ENCODE measurements at regions not wholly inside any gene's neighbourhood (a gene's known extent, or its start where the extent isn't known, plus 50 kb on each side); places are given as distances from the start of the nearest gene placed in this dataset.

GRCh38 chr18:27540111-27540510 lies 355.0 kb upstream of the CHST9 start:
- Histone ChIP-seq H4K20me1 (ENCODE audit: insufficient read depth, low read length) (no peaks in the 10 kb centered on the region), H2AFZ (ENCODE audit: insufficient read depth, low read depth, low read length, poor library complexity, severe bottlenecking) (no peak overlapping the region), H3K79me2 (ENCODE audit: insufficient read depth, low read length) (no peaks in the 10 kb centered on the region), H3K27me3 (ENCODE audit: control insufficient read depth in 2 of 2, insufficient read depth in 2 of 2, low read length in 2 of 2) (no peaks in the 10 kb centered on the region), H3K4me3 (replicated peaks in 1 of 3; ENCODE audit: low read depth in 2 of 3, low read length in 3 of 3) (no peak overlapping the region), H3K9me3 (replicated peaks in 1 of 2; ENCODE audit: control insufficient read depth in 1 of 2, insufficient read depth in 1 of 2, low read length in 2 of 2) (no peaks in the 10 kb centered on the region), H3K4me2 (replicated peaks; ENCODE audit: extremely low read depth, low read length, poor library complexity, severe bottlenecking) (no peak overlapping the region), H3K4me1 (ENCODE audit: control insufficient read depth in 1 of 2, insufficient read depth in 2 of 2, low read length in 2 of 2) (no peaks in the 10 kb centered on the region), H3K9ac (ENCODE audit: insufficient read depth, low read length, poor library complexity, severe bottlenecking) (no peak overlapping the region), H3K36me3 (replicated peaks in 1 of 2; ENCODE audit: control insufficient read depth in 1 of 2, insufficient read depth in 2 of 2, low read length in 2 of 2) (no peaks in the 10 kb centered on the region), H3K27ac (ENCODE audit: low read depth in 1 of 2, low read length in 2 of 2) (no peak overlapping the region)
- H3K27me3 Mint-ChIP-seq (ENCODE audit: low read depth in 3 of 3), result no peaks in the 10 kb centered on the region
- no peak overlapping the region for H3K27ac Mint-ChIP-seq
- DNase-seq, result no peak
- H3K4me1 Mint-ChIP-seq, result no peaks in the 10 kb centered on the region
- TF ChIP-seq, protein P1, sequence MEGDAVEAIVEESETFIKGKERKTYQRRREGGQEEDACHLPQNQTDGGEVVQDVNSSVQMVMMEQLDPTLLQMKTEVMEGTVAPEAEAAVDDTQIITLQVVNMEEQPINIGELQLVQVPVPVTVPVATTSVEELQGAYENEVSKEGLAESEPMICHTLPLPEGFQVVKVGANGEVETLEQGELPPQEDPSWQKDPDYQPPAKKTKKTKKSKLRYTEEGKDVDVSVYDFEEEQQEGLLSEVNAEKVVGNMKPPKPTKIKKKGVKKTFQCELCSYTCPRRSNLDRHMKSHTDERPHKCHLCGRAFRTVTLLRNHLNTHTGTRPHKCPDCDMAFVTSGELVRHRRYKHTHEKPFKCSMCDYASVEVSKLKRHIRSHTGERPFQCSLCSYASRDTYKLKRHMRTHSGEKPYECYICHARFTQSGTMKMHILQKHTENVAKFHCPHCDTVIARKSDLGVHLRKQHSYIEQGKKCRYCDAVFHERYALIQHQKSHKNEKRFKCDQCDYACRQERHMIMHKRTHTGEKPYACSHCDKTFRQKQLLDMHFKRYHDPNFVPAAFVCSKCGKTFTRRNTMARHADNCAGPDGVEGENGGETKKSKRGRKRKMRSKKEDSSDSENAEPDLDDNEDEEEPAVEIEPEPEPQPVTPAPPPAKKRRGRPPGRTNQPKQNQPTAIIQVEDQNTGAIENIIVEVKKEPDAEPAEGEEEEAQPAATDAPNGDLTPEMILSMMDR (IDR thresholded peaks at IDR 0.05), result no peak
- H3K36me3 Mint-ChIP-seq, result no peaks in the 10 kb centered on the region
- WGBS (ENCODE audit: insufficient coverage), result 34% methylated on average over 3 of the region's 6 CpGs
- peaks cover 0 to 4% (median 2%) of the 10 kb centered on the region in 7 donors for H3K9me3 Mint-ChIP-seq
- H3K4me3 Mint-ChIP-seq, result no peak overlapping the region
- intact Hi-C loops (cut with micrococcal nuclease), result no loop called here

GRCh38 chr18:27528925-27529521 lies 343.9 kb upstream of the CHST9 start:
- no peak overlapping the region for H3K4me2 ChIP-seq (replicated peaks; ENCODE audit: extremely low read depth, low read length, poor library complexity, severe bottlenecking)
- Mint-ChIP-seq H3K4me1 (no peaks in the 10 kb centered on the region), H3K27me3 (ENCODE audit: low read depth in 3 of 3) (no peaks in the 10 kb centered on the region), H3K9me3 (peaks cover 3 to 15% (median 6%) of the 10 kb centered on the region in 7 donors), H3K4me3 (no peak overlapping the region), H3K27ac (no peak overlapping the region), H3K36me3 (no peaks in the 10 kb centered on the region)
- intact Hi-C loops (cut with micrococcal nuclease), result no loop called here
- H3K27ac ChIP-seq (ENCODE audit: low read depth in 1 of 2, low read length in 2 of 2), result no peak overlapping the region
- H3K4me1 ChIP-seq (ENCODE audit: control insufficient read depth in 1 of 2, insufficient read depth in 2 of 2, low read length in 2 of 2), result no peaks in the 10 kb centered on the region
- peaks cover 14 to 15% of the 10 kb centered on the region in 2 donors for H3K9me3 ChIP-seq (replicated peaks in 1 of 2; ENCODE audit: control insufficient read depth in 1 of 2, insufficient read depth in 1 of 2, low read length in 2 of 2)
- H3K9ac ChIP-seq (ENCODE audit: insufficient read depth, low read length, poor library complexity, severe bottlenecking), result no peak overlapping the region
- no peaks in the 10 kb centered on the region for H4K20me1 ChIP-seq (ENCODE audit: insufficient read depth, low read length)
- no peak for DNase-seq
- H3K36me3 ChIP-seq (replicated peaks in 1 of 2; ENCODE audit: control insufficient read depth in 1 of 2, insufficient read depth in 2 of 2, low read length in 2 of 2), result no peaks in the 10 kb centered on the region
- no peaks in the 10 kb centered on the region for H3K27me3 ChIP-seq (ENCODE audit: control insufficient read depth in 2 of 2, insufficient read depth in 2 of 2, low read length in 2 of 2)
- H2AFZ ChIP-seq (ENCODE audit: insufficient read depth, low read depth, low read length, poor library complexity, severe bottlenecking), result no peak overlapping the region
- TF ChIP-seq, protein P1 (IDR thresholded peaks at IDR 0.05), result no peak
- no peak overlapping the region for H3K4me3 ChIP-seq (replicated peaks in 1 of 3; ENCODE audit: low read depth in 2 of 3, low read length in 3 of 3)
- WGBS (ENCODE audit: insufficient coverage), result no CpG with 5 or more reads among the region's 2 CpGs
- no peaks in the 10 kb centered on the region for H3K79me2 ChIP-seq (ENCODE audit: insufficient read depth, low read length)
